IMR-90 (cell line): ENCODE measurements at regions not wholly inside any gene's neighbourhood (a gene's known extent, or its start where the extent isn't known, plus 50 kb on each side); places are given as distances from the start of the nearest gene placed in this dataset.

ENCODE experiments used
- BHLHE40 ChIP-seq: fragments of 150-350 bp; IDR thresholded peaks from 2 replicates; pipeline ENCODE4 v1.6.1; 2016; ENCODE audit warnings: mild to moderate bottlenecking, low read depth, low read length
- CEBPB ChIP-seq: IDR thresholded peaks from 2 replicates; pipeline ENCODE4 v1.6.1; 2012; ENCODE audit warnings: low read depth, low read length, improper control_type of control experiment
- FOS ChIP-seq: fragments of 150-350 bp; IDR thresholded peaks from 2 replicates; pipeline ENCODE4 v1.6.1; 2016; ENCODE audit warnings: low read depth, low read length
- MAFK ChIP-seq: IDR thresholded peaks from 2 replicates; pipeline ENCODE4 v1.6.1; 2012; ENCODE audit warnings: low read depth, low read length, improper control_type of control experiment
- MAZ ChIP-seq: IDR thresholded peaks from 2 replicates; pipeline ENCODE4 v1.6.1; 2012; ENCODE audit warnings: low read depth, mild to moderate bottlenecking, low read length, improper control_type of control experiment, moderate library complexity, borderline replicate concordance
- MXI1 ChIP-seq: IDR thresholded peaks from 2 replicates; pipeline ENCODE4 v1.6.1; 2012; ENCODE audit warnings: low read depth, mild to moderate bottlenecking, low read length, moderate library complexity, borderline replicate concordance
- NFE2L2 ChIP-seq: fragments of 150-350 bp; IDR thresholded peaks from 2 replicates; pipeline ENCODE4 v1.6.1; 2016; ENCODE audit warnings: low read depth, mild to moderate bottlenecking, low read length
- POLR2A ChIP-seq: IDR thresholded peaks from 2 replicates; pipeline ENCODE4 v1.6.1; 2012; ENCODE audit warnings: mild to moderate bottlenecking, low read depth, low read length
- RAD21 ChIP-seq: IDR thresholded peaks from 2 replicates; pipeline ENCODE4 v1.6.1; 2012; ENCODE audit warnings: low read length, improper control_type of control experiment
- RCOR1 ChIP-seq: IDR thresholded peaks from 2 replicates; pipeline ENCODE4 v1.6.1; 2012; ENCODE audit warnings: mild to moderate bottlenecking, low read length, improper control_type of control experiment; ENCODE audit not compliant: insufficient replicate concordance
- SMC3 ChIP-seq: fragments of 150-350 bp; IDR thresholded peaks from 2 replicates; pipeline ENCODE4 v1.6.1; 2016; ENCODE audit warnings: low read depth, mild to moderate bottlenecking, antibody characterized with exemption, low read length, moderate library complexity
- TF ChIP-seq, protein P1 (sequence below): conservative IDR thresholded peaks from 2 replicates; pipeline ENCODE4 v1.5.1; 2012; ENCODE audit warnings: mild to moderate bottlenecking, low read depth, low read length, improper control_type of control experiment
- TF ChIP-seq, protein P2 (sequence below): fragments of 150-350 bp; IDR thresholded peaks from 2 replicates; pipeline ENCODE4 v1.6.1; 2016; ENCODE audit warnings: low read depth, mild to moderate bottlenecking, low read length, moderate library complexity, borderline replicate concordance

DNA sequence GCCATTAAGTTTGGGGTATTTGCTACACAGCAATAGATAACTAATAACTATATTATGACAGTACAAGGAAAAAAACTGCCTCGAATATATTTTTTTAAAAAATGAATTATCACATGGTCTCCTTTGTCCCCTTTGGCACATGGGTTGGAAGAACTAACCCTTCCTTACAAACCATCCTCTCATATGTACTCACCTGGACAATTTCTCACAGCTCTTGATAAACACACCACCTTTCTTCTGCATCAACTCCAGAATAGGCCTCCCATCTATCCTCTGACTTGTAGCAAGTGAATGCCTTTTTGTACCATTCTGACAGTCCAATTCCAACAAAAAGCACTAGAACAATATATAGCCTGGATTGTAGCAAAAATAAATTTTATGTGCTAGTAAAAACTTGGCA, 78.7 kb upstream of the LARP1 start:
- TF ChIP-seq POLR2A, result no peak
- no peak for TF ChIP-seq CEBPB
- TF ChIP-seq, protein P1, sequence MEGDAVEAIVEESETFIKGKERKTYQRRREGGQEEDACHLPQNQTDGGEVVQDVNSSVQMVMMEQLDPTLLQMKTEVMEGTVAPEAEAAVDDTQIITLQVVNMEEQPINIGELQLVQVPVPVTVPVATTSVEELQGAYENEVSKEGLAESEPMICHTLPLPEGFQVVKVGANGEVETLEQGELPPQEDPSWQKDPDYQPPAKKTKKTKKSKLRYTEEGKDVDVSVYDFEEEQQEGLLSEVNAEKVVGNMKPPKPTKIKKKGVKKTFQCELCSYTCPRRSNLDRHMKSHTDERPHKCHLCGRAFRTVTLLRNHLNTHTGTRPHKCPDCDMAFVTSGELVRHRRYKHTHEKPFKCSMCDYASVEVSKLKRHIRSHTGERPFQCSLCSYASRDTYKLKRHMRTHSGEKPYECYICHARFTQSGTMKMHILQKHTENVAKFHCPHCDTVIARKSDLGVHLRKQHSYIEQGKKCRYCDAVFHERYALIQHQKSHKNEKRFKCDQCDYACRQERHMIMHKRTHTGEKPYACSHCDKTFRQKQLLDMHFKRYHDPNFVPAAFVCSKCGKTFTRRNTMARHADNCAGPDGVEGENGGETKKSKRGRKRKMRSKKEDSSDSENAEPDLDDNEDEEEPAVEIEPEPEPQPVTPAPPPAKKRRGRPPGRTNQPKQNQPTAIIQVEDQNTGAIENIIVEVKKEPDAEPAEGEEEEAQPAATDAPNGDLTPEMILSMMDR, result no peak
- TF ChIP-seq MXI1, result no peak
- TF ChIP-seq RAD21, result no peak
- no peak for TF ChIP-seq RCOR1
- no peak for TF ChIP-seq MAZ
- no peak for TF ChIP-seq BHLHE40
- TF ChIP-seq FOS, result no peak
- TF ChIP-seq MAFK, result no peak
- TF ChIP-seq NFE2L2, result no peak
- no peak for TF ChIP-seq SMC3
- TF ChIP-seq, protein P2, sequence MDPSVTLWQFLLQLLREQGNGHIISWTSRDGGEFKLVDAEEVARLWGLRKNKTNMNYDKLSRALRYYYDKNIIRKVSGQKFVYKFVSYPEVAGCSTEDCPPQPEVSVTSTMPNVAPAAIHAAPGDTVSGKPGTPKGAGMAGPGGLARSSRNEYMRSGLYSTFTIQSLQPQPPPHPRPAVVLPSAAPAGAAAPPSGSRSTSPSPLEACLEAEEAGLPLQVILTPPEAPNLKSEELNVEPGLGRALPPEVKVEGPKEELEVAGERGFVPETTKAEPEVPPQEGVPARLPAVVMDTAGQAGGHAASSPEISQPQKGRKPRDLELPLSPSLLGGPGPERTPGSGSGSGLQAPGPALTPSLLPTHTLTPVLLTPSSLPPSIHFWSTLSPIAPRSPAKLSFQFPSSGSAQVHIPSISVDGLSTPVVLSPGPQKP, result no peak
